GM12801 (cell line): ENCODE measurements at regions not wholly inside any gene's neighbourhood (a gene's known extent, or its start where the extent isn't known, plus 50 kb on each side); places are given as distances from the start of the nearest gene placed in this dataset.
A peak's percentile ranks its signal among the peaks of the same experiment; 100 is the strongest.

Source experiments
- TF ChIP-seq, protein P1 (sequence below): IDR thresholded peaks from one replicate; pipeline ENCODE4 v1.5.1; 2011; ENCODE audit warnings: control low read depth; ENCODE audit not compliant: insufficient read length; ENCODE audit errors: extremely low read depth

DNA sequence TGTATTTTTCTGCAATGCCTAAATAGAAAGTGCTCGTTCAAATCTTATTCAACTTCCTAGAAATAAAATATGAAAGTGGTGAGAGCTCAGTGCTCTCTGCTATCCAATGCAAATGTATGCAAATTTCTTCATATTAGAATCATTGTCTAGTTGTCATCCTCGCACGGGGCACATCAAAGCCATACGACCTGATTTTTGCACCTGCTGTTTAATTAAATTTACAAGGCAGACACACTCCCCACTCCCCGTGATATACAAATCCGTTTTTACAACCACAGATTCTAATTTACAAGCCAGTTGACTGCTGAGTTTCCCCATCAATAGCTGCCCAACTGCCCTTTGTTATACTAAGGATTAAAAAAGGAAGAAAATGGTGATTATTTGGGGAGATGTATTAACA lies 284.6 kb downstream of the RNF144A start:
- TF ChIP-seq, protein P1, sequence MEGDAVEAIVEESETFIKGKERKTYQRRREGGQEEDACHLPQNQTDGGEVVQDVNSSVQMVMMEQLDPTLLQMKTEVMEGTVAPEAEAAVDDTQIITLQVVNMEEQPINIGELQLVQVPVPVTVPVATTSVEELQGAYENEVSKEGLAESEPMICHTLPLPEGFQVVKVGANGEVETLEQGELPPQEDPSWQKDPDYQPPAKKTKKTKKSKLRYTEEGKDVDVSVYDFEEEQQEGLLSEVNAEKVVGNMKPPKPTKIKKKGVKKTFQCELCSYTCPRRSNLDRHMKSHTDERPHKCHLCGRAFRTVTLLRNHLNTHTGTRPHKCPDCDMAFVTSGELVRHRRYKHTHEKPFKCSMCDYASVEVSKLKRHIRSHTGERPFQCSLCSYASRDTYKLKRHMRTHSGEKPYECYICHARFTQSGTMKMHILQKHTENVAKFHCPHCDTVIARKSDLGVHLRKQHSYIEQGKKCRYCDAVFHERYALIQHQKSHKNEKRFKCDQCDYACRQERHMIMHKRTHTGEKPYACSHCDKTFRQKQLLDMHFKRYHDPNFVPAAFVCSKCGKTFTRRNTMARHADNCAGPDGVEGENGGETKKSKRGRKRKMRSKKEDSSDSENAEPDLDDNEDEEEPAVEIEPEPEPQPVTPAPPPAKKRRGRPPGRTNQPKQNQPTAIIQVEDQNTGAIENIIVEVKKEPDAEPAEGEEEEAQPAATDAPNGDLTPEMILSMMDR = no peak

DNA sequence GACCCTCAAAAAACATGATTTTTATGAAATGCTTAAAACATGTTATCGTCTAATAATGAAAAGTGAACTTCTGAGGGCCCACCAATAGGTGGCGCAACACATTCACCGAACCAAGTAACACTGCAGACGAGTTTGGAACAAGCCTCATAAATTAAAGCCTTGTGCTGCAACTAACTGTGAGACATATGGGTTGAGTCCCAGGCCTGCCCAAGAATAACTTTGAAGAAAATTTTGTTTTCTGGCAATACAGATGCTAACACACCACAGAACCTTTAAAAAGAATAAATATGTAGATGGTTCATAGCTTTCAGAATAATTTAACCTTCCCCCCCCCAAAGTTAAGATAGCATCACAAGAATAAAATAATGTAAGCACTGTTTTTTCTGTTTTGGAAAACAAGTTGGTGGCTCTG lies 285.9 kb downstream of the RNF144A start:
- TF ChIP-seq, protein P1 = peak; percentile 26

DNA sequence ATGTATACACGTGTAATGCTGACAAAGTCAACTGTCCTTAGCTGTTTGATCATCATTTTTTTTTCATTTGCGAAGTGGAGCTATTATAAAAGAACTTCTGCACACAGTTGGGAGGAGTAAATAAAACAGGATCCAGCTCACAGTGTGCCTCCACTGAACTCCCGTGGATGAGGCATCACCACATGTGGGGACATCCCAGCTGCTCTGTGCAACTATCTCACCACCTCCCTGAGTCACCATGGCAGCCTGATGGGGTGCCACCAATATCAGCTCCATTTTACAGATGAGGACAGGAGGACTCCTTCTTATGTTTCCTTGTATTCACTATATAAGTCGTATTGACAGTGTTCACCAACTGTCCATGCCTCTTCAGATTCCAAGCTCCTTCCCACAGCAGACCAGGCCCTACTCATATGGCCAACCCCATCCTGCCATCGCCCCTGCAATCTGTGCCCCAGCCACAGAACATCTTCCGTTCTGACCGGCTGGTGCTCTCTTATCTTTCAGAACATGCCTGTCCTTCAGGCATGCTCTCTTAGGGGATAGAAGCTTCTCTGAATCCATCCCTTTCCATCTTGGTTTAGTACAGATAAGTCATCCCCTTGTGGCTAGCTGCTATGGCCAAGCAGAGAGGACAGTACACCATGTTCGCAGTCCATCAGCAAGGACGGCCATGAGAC lies 288.1 kb downstream of the RNF144A start:
- TF ChIP-seq, protein P1 = no peak

DNA sequence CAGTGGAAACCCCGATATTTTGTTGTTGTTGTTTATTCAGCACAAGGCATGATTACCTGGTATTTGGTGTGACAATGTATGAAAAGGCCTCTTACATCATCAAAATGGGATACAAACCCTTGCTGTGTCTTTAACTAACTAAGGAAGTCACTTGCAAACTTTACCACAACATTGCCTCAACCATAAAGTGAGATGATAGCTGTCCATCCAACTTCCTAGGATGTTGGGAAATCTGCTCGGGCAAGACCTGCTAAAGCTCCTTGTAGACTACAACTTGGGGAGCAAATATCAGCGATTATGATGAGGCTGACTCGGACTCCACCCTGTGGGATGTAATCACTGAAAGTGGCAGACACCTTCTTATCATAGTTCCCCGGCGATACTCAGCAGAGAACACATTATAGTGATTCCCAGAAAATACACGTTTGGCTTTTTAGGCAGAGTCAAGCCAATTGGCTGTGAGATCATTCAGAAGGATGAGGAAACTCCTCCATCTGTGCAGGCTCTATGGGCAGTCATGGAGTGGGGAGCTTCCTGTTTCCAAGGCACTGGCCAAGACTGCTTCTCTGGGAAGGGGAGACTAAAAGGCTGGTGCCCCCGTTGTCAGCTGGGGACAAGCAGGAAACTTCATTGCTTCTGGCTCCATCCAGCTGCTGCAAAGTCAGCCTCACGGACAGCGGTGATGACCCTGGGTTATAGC lies 289.0 kb downstream of the RNF144A start:
- TF ChIP-seq, protein P1 = no peak

DNA sequence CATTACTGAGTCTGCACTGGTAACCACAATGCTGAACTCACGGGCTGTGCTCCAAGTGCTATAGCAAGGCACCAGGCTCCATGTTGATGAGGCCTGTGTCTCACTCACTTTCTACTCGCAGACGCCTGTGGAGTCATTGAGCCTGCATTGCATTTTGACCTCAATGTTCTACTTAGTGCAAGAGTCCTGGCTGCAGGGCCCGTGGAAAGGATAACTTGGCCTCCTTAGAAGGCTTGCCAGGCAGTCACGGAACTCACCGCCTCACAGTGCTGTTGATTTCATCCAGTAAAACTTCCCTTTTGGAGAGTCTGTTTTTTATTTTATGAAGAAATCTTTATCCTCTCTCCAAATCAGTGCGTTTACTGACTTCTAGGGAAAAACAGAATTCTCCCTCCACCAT lies 290.4 kb downstream of the RNF144A start:
- TF ChIP-seq, protein P1 = no peak

DNA sequence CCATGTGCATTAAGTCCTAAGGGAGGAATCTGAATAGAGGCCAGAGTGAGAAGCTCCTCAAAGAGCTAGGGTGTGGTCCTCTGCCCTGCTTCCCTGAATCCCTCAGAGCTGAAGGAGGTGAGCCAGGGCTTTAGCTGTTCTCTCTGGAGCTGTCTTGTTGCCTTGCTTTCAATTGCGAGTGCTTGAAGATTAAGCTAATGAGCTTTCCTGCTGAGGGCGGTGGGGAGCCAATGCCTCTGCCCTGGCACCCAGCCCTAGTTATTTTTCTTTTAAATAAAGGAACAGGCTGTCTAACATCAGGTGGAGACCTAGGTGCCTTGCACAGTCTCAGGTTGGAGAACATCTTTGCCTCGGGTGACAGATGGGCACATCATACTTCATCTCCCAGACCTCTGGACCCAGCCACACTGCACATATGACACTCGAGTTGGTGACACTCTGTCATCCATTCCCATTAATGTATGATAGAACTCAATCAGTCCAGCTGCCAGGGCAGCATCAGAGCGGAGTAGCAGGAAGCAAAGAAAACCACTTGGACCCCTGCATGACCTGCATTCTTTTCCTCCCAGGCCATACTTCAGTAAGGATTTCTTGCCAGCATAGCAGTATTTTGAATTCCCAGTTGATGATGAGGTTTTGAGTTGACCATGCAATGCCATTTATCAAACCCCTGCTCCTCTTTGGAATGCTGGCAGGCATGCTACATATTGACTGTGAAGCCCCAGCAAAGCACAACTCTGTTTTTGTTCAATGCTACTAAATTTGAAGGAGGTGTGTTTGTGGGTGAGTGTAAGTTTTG lies 292.7 kb downstream of the RNF144A start:
- TF ChIP-seq, protein P1 = no peak

DNA sequence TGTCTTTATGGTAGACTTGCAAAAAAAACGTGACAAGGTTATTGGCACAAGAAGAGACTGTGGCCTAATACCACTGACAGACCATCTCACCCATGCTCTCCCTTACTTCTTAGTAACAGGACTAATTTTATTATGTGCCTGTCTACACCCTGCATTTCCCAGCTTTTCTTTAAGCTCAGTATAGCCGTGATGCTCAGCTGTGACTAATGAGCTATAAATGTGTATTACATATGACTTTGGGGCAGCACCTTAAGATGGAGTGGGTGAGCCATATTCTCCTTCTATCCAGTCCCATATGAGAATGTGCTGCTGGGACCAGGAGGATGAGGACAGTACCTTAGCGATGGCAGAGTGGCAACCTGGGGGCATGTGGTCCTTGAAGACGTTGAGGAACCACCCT lies 293.5 kb downstream of the RNF144A start:
- TF ChIP-seq, protein P1 = no peak
